ENCODE measurements at regions not wholly inside any gene's neighbourhood (a gene's known extent, or its start where the extent isn't known, plus 50 kb on each side); places are given as distances from the start of the nearest gene placed in this dataset.

DNA sequence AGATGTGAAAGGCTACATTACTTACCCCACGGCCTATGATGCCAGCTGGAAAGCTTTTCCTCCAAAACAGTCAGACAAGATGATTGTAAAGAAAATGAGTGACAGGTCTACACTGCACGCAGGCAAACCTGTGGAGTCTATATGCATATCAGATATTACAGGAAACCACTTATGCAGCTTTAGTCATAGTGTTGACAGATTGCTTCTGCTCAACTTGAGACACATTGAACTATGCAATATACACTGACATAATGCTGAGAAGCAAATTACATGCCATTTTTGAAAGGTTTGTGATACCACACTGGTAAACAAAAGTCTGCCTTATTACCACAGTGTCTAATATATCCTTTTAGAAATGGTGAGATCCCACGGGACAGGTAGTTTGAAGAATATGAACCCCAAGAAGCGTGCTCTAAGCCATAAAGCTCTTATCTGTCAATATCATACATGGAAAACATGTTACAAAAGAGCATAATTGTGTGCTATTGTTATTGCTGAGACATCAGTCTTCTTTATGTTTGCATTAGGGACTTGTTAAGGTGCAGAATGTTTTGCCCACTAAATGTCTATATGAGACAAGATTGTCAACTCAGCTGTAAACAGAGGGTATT lies 1835.8 kb upstream of the TENM3 start:
- Histone ChIP-seq H3K4me3 (replicated peaks; ENCODE audit: low read depth, low read length) (no peak overlapping the region), H3K27me3 (replicated peaks; ENCODE audit: control insufficient read depth, insufficient read depth, low read length) (no peaks in the 10 kb centered on the region), H3K36me3 (ENCODE audit: control insufficient read depth, insufficient read depth, low read length) (no peaks in the 10 kb centered on the region)
- TF ChIP-seq CTCF (IDR thresholded peaks at IDR 0.05; ENCODE audit: insufficient read depth, low read length, poor library complexity, severe bottlenecking) = no peak
- no peak for DNase-seq (ENCODE audit: extremely low read depth, insufficient read length)

- DNase-seq (ENCODE audit: extremely low read depth, insufficient read length) = no peak
- no peak for TF ChIP-seq CTCF (IDR thresholded peaks at IDR 0.05; ENCODE audit: insufficient read depth, low read length, poor library complexity, severe bottlenecking)
- Histone ChIP-seq H3K27me3 (replicated peaks; ENCODE audit: control insufficient read depth, insufficient read depth, low read length) (no peaks in the 10 kb centered on the region), H3K36me3 (ENCODE audit: control insufficient read depth, insufficient read depth, low read length) (no peaks in the 10 kb centered on the region), H3K4me3 (replicated peaks; ENCODE audit: low read depth, low read length) (no peak overlapping the region)
Observed at GRCh38 chr4:180418819-180419531, 1824.2 kb upstream of the TENM3 start.

DNA sequence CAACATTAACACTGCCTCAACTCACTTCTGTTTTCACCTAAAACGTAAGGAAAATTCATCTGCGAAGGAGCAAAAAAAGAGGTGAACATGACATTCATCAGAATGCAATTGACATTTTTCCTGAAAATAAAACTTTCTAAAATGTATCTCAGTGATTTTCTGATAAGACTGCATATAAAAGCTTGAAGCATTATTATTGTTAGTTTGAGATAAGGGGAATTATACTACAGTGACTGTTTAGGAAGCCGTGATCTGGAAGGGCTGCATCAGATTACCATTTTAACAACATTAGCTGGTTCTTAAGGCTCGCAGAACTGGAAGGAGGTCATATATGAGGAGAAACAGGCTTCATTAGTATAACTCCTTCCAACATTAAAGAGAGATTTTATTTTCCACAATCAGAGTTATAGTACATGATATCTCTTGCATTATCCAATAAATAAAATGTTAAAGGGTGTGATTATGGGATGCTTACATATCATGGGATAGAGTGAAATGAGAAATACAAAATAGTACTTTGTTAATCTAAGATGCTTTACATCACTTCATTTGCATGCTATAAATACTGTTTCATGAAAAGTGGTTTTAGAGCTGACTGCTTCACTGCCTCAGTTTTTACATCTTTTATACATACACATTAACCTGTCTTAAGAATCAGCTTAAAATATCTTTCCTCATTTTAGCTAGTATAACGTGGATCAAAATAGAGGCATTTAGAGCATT lies 1820.1 kb upstream of the TENM3 start:
- Histone ChIP-seq H3K36me3 (ENCODE audit: control insufficient read depth, insufficient read depth, low read length) (no peaks in the 10 kb centered on the region), H3K27me3 (replicated peaks; ENCODE audit: control insufficient read depth, insufficient read depth, low read length) (no peaks in the 10 kb centered on the region), H3K4me3 (replicated peaks; ENCODE audit: low read depth, low read length) (no peak overlapping the region)
- DNase-seq (ENCODE audit: extremely low read depth, insufficient read length) = no peak
- no peak for TF ChIP-seq CTCF (IDR thresholded peaks at IDR 0.05; ENCODE audit: insufficient read depth, low read length, poor library complexity, severe bottlenecking)

DNA sequence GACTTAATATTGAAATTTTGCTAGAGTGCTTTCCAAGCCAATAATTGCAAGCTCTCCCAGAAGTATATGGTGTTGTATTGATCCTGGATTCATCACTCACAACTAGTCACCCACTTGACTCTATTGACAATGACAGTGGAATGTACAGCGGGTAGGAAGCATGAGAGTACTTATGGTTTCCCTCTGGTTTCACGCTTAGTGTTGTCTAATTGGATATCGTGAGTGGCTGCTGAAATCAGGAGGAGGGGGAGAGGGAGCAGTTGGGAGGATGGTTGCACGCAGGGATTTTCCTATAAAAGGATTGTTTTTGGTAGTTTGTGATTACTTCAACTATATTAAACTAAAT lies 1819.5 kb upstream of the TENM3 start:
- no peaks in the 10 kb centered on the region for H3K27me3 ChIP-seq (replicated peaks; ENCODE audit: control insufficient read depth, insufficient read depth, low read length)
- H3K4me3 ChIP-seq (replicated peaks; ENCODE audit: low read depth, low read length) = no peak overlapping the region
- TF ChIP-seq CTCF (IDR thresholded peaks at IDR 0.05; ENCODE audit: insufficient read depth, low read length, poor library complexity, severe bottlenecking) = no peak
- no peaks in the 10 kb centered on the region for H3K36me3 ChIP-seq (ENCODE audit: control insufficient read depth, insufficient read depth, low read length)
- DNase-seq (ENCODE audit: extremely low read depth, insufficient read length) = no peak

GRCh38 chr4:180426938-180427337 lies 1816.3 kb upstream of the TENM3 start:
- no peak for DNase-seq (ENCODE audit: extremely low read depth, insufficient read length)
- no peak for TF ChIP-seq CTCF (IDR thresholded peaks at IDR 0.05; ENCODE audit: insufficient read depth, low read length, poor library complexity, severe bottlenecking)
- Histone ChIP-seq H3K36me3 (ENCODE audit: control insufficient read depth, insufficient read depth, low read length) (no peaks in the 10 kb centered on the region), H3K4me3 (replicated peaks; ENCODE audit: low read depth, low read length) (no peak overlapping the region), H3K27me3 (replicated peaks; ENCODE audit: control insufficient read depth, insufficient read depth, low read length) (no peaks in the 10 kb centered on the region)
